Right renal cortex interstitium (tissue), 3 donors: ENCODE measurements at regions not wholly inside any gene's neighbourhood (a gene's known extent, or its start where the extent isn't known, plus 50 kb on each side); places are given as distances from the start of the nearest gene placed in this dataset.
"Not testable (repeated sequence)": the region's sequence is repeated elsewhere in the genome, so short reads cannot be mapped to it uniquely, and the experiment has no call there.

Experiments used
- DNase-seq, 3 donors: peaks; one replicate each; pipeline ENCODE4 v3.0.0-alpha.2; 2013; ENCODE audit warnings: low read depth in 3 of 3, low spot score in 2 of 3

DNA sequence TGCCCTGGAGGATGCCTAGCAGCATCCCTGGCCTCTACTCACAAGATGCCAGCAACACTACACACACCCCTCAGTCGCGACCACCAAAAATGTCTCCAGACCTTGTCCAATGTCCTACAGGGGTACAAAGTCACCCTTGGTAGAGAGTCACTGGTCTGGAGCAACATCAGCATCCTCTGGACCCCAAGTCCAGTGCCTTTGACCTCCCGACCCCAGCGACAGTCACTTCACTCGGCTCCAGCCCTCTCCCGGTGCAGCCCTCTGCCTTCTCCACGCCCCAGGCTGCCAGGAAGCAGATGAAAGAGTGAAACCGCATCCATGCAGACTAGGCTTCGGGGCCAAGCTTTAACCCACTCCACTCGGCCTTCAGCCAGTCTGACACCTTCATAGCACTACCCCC lies 92.0 kb upstream of the SRSF6 start:
- no peak for DNase-seq

DNA sequence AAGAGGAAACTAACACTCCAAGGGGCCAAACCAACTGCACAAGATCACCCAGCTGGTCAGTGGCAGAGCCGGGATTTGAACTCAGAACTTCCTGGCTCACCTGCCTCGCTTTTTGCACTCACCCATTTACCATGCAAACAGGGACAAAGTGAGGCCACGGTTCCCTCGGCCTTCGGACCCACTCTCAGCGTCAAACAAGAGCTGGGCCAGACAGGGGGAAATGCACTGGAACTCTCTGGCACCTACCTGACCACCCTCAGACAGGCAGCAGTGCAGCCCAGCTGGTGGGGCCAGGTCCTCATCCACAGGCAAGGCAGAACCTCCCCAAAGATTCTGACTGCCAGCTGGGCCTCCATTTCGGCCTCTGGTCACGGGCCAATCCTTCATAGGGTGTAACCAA lies 93.7 kb upstream of the SRSF6 start:
- no peak for DNase-seq

DNA sequence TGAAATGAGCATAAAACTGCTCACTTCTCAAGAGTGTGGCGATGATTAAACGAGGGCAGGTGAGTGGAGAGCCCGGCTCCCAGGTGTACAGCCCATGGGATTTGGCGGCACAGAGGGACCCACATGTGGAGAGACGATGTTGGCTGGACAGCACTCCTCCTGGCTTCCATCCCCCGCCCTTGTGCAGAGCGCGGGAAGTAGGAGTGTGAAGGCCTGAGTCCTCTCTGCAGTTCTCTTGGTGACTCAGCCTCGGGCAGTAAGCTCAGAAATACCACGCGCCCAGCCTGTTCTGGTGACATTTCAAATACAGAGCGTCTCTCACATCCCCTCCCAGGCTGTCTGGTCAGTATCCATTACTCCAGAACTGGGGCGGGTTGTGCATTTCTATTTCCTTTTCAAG lies 94.2 kb upstream of the SRSF6 start:
- no peak for DNase-seq

DNA sequence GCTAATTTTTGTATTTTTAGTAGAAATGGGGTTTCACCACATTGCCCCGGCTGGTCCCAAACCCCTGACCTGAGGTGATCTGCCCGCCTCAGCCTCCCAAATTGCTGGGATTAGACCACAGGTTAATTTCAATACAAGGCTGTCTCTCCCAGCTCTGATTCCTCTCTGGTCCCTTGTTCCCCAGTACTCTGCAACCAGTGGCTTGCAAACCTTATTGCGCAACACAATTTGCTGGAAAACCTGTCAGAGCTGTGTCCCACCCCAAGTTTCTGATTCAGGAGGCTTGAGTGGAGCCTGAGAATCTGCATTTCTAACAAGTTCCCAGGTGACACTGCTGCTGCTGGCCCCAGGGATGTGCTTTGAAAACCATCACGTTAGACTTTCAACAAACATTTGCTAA lies 96.2 kb upstream of the SRSF6 start:
- DNase-seq = no peak

DNA sequence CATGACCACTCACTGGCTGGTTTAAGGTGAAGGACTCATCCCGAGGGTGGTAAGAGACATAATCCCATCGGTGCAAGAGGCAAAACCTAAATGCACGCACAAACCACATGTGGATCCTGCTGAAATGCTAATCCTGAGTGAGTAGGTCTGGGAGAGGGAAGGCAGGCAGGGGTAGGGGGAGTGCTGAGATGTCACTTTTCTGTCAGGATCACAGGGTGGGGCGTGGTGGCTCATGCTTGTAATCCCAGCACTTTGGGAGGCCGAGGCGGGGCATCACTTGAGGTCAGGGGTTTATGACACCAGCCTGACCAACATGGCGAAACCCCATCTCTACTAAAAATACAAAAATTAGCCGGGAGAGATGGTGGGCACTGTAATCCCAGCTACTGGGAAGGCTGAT lies 97.7 kb upstream of the SRSF6 start:
- no peak for DNase-seq

DNA sequence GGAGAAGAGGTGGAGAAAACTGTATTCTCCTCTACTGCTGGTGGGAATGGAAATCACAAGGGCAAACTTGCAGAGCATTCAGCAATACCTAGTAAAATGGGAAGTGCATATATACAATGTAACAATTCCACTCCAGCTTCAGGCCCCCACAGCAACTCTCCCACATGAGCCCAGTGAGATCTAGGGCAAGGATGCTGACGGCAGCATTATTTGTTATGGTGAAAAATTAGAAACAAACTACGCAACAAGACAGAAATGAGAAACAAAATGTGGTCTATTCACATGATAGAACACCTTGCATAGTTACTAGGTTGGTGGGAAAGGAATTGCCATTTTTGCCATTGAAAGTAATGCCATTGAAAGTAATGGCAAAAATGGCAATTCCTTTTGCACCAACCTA lies 98.9 kb upstream of the SRSF6 start:
- DNase-seq = no peak

DNA sequence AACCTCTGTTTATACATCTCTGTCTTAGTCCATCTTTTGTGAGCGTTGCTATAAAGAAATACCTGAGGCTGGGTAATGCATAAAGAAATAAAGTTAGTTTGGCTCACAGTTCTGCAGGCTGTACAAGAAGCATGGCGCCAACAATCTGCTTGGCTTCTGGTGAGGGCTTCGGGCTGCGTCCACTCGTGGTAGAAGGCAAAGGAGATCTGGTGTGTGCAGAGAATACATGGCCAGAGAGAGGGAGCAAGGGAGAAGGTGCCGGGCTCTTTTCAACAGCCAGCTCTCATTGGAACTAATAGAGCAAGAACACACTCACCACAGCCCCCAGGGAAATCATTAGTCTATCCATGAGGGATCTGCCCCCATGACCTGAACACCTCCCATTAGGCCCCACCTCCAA lies 100.3 kb upstream of the SRSF6 start:
- no peak for DNase-seq

DNA sequence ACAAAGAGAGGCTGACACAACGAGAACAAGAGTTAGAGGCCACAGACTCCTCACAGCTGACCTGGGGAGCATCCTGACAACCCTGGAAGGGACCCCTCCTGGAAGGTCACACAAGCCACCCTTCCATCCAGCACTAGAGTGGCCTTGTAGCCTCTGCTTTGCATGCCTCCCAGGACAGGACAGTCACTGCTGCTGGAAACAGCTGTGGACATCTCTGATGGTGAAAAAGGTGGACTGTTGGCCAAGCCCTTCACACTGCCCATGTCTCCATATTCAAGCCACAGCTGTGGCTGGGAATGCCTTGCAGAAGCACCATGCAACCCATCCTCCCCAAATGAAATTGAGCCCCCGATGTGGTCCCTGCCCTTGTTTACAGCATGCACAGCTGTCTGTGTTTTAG lies 102.1 kb upstream of the SRSF6 start:
- DNase-seq = no peak

DNA sequence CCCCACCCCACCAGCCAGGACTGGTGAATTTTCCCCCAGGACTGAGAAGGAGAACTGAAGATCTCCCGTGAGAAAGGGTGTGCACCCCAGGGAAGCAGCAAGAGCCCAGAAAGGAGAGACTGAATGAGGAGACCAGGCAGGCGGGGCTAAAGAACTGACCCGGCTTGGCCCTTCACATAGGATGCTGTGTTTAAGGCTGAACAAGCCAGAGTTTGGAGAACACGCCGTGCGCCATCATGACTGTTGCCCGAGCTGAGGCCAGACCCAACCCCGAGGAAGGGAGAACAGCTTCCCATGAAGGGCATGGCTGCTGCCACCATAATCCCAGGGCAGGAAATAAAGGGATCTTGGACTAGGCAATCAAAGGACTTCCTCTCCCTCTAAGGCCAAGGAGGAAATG lies 104.7 kb upstream of the SRSF6 start:
- DNase-seq = no peak

DNA sequence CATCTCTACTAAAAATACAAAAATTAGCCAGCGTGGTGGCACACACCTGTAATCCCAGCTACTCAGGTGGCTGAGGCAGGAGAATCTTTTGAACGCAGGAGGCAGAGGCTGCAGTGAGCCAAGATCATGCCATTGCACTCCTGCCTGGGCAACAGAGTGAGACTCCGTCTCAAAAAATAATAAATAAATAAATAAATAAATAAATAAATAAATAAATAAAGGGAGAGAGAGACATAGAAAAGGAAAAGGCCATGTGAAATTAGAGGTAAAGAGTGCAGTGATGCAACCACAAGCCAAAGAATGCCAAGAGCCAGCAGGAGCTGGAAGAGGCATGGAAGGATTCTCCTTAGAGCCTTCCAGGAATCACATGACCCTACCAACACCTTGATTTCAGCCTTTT lies 107.0 kb upstream of the SRSF6 start:
- not testable (repeated sequence) for DNase-seq

DNA sequence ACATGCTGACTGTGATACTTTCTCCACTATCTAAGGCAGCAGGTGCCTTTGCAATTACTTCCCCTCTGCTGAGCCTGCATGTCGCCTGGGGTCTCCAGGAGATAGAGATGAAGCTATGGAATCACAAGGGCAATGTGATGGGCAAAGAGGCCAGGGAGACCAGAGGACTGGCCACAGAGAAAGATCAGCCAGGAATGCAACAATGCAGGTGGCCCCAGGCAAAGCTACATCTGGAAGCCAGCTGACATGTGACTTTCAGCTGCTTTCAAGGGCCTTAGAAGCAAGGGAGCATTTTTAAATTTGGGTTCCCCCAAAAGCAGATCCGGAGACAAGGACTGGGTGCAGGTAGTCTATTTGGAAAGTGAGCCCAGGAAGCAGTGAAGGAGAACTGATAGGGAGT lies 107.9 kb upstream of the SRSF6 start:
- DNase-seq = no peak

DNA sequence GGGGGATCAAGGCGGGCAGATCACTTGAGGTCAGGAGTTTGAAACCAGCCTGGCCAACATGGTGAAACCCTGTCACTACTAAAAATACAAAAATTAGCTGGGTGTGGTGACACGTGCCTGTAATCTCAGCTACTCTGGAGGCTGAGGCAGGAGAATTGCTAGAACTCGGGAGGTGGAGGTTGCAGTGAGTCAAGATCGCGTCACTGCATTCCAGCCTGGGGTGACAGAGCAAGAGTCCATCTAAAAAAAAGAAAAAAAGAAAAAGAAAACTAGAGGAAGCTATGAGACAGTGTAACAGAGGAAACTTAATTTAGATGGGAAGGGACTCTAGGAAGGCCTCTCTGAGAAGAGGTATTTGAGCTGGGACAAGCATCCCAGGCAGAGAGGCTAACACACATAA lies 109.9 kb upstream of the SRSF6 start:
- DNase-seq = not testable (repeated sequence)

DNA sequence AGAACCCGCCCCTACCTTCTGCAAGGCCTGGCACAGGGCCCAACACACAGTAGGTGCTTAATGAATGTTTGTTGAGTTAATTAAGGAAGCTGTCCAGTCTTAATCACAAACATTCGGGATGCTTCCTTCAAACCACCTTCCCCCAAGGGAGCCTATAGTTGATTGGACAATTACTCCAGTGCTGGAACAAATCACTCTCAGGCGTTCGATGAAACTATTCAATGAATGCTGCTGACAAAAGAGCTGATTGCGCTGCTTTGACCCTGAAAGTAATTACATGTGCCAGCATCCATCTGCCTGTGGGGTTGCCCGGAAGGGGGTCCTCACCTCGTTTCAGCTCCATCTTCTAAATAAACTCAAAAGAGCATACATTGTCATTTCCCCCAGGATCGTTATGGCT lies 112.0 kb upstream of the SRSF6 start:
- no peak for DNase-seq

DNA sequence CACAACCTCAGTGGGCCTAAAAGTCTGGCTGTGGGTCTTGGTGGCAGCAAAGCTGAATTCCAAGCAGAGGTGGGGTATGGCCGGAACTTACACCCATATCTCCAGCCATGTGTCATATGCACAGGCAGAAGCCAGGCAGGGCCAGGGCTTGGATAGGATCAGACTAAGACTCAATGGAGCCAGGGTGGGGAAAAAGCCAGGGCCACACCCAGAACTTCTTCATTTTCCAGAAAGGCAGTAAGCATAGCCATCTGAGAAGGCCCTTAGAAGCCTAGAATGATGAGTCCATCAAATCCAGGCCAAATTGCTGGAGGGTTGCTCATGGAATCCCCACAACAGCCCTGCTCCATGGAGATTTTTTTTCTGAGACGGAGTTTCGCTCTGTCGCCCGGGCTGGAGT lies 116.2 kb upstream of the SRSF6 start:
- no peak for DNase-seq

DNA sequence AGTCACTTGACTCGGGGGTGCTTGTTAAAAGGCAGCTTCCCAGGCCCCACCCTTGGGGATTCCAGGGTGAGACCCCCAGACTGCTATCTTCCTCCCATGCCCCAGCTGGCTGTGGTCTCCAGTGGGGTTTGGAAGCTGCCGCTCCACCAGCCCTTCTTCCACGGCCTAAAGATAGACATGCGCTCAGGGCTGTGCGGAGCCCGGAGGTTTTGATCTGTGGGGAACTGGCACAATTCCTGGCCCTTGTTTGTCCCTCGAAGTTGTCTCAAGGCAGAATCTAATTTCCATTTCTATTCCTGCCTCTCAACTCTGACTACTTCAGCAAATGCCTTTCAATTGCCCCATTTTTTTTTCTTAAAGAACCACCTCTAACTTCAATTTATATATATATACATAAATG lies 120.7 kb upstream of the SRSF6 start:
- no peak for DNase-seq

DNA sequence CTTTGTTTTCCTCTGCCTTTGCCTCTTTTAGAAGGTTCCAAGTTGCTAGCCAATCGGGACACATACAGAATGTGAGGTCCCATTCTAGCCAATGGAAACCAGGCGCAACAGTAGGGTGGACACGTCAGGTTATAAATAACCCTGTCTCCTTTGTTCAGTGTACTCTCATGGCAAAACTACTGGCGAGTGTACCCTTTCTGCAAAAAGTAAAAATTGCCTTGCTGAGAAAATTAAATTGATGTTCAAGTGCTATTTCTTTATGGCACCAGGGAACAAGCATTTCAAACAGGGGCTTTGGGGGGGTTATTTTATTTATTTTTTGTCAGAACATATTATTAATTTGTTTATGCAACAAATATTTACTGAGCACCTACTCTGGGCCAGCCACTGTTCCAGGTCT lies 123.6 kb upstream of the SRSF6 start:
- DNase-seq = no peak

DNA sequence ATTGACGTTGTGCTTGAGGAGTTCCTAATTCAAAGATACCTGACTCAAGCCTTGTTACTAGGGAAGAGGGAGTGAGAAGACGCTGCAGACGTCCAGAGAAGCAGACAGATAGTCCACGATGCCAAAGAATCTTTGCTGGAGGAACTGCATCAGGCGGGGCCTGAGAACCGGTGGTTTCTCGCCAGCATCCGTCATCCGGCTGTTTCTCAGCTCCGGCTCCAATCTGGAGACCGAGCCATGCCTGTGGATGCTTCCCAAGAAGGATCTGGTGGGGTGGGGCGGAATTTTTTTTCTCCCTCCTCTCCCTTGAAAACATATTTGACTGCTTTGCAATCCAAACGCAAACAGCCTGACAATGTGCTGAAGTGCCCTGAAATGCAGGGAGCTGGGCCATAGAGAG lies 125.8 kb upstream of the SRSF6 start:
- no peak for DNase-seq

DNA sequence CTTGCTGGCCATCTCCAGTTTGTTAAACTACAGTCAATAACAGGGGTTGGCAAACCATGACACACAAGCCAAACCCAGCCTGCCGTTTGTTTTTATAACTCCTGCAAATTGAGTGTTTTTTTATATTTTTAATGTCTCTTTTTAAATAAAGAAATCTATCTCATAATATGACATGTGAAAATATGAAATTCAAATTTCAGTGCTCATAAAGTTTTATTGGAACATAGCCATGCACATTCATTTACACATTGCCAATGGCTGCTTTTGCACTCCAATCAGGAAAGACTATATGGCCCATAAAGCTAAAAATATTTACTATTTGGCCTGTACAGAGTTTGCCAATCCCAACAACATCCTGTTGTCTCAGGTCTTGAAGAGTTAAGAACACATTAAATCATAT lies 129.0 kb upstream of the SRSF6 start:
- DNase-seq = no peak

DNA sequence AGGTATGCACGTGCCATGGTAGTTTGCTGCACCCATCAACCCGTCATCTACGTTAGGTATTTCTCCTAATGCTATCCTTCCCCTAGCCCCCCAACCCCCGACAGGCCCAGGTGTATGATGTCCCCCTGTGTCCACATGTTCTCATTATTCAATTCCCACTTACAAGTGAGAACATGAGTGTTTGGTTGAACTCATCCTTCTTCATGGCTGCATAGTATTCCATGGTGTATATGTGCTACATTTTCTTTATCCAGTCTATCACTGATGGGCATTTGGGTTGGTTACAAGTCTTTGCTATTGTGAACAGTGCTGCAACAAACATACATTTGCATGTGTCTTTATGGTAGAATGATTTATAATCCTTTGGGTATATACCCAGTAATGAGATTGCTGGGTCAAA lies 130.5 kb upstream of the SRSF6 start:
- DNase-seq = not testable (repeated sequence)

DNA sequence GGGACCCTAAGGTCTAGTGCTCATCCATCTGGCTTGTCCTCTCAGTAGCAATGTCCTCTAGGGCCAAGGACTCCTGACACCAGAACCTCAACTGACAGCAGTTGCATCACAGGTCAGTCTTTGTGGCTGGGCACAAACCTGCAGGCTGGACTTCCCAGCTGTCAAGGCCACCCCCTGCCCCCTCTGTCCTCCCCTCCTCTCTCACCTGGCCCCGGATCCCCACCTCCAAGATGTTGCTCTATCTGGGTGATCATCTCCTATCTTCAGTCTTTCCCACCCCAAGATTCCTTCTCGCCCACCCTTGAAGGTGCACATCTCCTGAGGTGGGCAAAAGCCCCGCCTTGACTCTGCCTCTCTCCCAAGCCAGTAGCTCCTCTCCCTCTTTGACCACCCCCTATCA lies 131.8 kb upstream of the SRSF6 start:
- DNase-seq = no peak

DNA sequence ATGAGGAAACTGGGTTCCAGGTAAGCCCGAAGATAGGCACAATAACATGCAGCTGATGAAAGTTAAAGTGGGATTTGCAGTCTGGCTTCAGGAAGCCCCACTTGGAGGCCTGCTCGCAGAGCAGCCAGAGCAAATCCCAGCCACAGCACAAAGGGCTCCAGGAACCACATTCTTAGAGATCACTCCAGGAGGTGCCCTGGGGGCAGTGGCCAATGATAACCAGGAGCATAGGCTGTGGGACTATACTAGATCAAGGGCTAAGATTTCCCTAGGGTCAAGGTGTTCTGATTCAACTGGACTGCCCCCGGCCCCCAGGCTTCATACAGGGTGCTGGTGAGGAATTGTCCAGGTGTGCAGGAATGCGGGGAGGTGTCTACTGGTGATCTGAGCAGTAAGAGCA lies 133.9 kb upstream of the PTPRT start:
- no peak for DNase-seq

DNA sequence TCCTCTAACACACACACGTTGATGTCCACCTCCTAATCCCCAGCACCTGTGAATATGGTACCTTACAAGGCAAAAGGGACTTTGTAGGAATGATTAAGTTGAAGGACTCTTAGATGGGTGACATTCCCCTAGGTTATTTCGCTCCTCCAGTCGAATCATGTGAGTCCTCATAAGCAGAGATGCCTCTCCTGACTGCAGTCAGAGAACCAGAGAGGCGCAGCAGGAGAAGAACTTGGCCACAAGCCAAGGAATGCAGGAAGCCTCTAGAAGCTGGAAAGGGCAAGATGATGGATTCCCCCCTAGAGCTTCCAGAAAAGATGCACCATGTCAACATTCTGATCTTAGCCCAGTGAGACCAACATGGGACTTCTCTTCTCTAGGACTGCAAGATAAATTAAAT lies 133.1 kb upstream of the PTPRT start:
- no peak for DNase-seq

DNA sequence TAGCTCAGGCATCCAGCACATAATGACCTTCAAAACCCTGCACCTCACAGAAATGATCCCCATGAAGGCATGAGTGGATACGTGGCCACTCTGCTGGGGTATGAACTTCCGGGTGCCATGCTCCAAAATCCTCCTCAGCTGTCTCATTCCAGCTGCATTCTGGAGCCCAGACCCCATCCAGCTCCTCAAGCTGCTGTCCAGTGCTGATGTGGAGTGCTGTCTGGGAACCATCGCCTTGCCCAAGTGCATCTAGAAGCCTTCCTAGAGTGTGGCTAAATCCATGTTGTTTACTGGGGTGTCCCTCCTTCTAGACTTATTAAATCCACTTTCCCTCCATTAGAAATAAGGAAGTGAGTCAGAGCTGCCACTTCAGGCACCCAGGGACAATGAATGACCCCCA lies 130.8 kb upstream of the PTPRT start:
- DNase-seq = no peak

DNA sequence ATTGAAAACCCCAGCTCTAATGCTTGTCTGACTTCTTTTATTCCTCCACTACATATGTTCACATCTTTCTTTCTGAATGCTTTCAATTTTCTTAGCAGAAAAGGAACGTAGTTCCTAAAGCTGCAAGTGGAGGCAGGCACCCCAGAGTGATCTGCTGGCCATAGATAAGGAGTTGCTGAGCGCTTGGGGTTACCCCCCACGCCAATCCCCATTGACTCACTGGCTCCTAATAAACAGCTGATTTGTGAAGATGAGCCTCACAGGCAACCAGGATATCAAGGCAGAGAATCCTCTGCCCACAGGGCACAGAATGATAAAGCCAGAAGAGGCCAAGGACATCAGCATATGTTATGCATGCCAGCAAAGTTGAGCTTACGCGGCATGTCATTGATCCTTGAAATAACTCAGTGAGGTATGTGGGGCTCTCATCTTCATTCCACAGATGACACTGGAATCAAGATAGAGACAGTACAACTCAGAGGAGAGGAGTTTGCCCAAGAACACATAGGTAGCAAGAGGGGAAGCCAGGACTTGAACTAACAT lies 129.1 kb upstream of the PTPRT start:
- no peak for DNase-seq
